IPS-18c (cell line): ENCODE measurements at regions not wholly inside any gene's neighbourhood (a gene's known extent, or its start where the extent isn't known, plus 50 kb on each side); places are given as distances from the start of the nearest gene placed in this dataset.
"Not testable (repeated sequence)": the region's sequence is repeated elsewhere in the genome, so short reads cannot be mapped to it uniquely, and the experiment has no call there.

Source experiments
- H3K4me3 ChIP-seq: 2 replicates; pipeline ENCODE4 v1.7.0; 2013; ENCODE audit warnings: low read depth, mild to moderate bottlenecking, low read length, moderate library complexity; ENCODE audit not compliant: insufficient read depth
- H3K9me3 ChIP-seq: one replicate; pipeline ENCODE4 v1.6.1; 2013; ENCODE audit warnings: mild to moderate bottlenecking, low read length, moderate library complexity; ENCODE audit not compliant: control insufficient read depth, insufficient read depth

GRCh38 chr4:129240816-129241215, 144.9 kb downstream of the C4orf33 start:
- no peak overlapping the region for H3K4me3 ChIP-seq

GRCh38 chr4:129246145-129246544, 150.2 kb downstream of the C4orf33 start:
- H3K9me3 ChIP-seq: no peaks in the 10 kb centered on the region
- H3K4me3 ChIP-seq: no peak overlapping the region

More at GRCh38 chr4:129240816-129241215, 144.9 kb downstream of the C4orf33 start:
- no peaks in the 10 kb centered on the region for H3K9me3 ChIP-seq

GRCh38 chr4:129246910-129247461, 151.0 kb downstream of the C4orf33 start:
- no peaks in the 10 kb centered on the region for H3K9me3 ChIP-seq
- no peak overlapping the region for H3K4me3 ChIP-seq

- no peaks in the 10 kb centered on the region for H3K9me3 ChIP-seq
- H3K4me3 ChIP-seq: no peak overlapping the region
These were observed 152.7 kb downstream of the C4orf33 start for GRCh38 chr4:129248621-129249020.

GRCh38 chr4:129254126-129254525, 158.2 kb downstream of the C4orf33 start:
- no peak overlapping the region for H3K4me3 ChIP-seq
- no peaks in the 10 kb centered on the region for H3K9me3 ChIP-seq

- no peaks in the 10 kb centered on the region for H3K9me3 ChIP-seq
These were observed 158.6 kb downstream of the C4orf33 start for GRCh38 chr4:129254526-129254925.

GRCh38 chr4:129261584-129261983, 165.6 kb downstream of the C4orf33 start:
- H3K9me3 ChIP-seq: no peaks in the 10 kb centered on the region
- H3K4me3 ChIP-seq: no peak overlapping the region

More at GRCh38 chr4:129254526-129254925, 158.6 kb downstream of the C4orf33 start:
- H3K4me3 ChIP-seq: no peak overlapping the region

- no peaks in the 10 kb centered on the region for H3K9me3 ChIP-seq
- no peak overlapping the region for H3K4me3 ChIP-seq
These were observed 168.2 kb downstream of the C4orf33 start for GRCh38 chr4:129264008-129264657.

- H3K9me3 ChIP-seq: no peaks in the 10 kb centered on the region
- H3K4me3 ChIP-seq: no peak overlapping the region
These were observed 182.9 kb downstream of the C4orf33 start for GRCh38 chr4:129278868-129279267.

GRCh38 chr4:129282293-129282692, 186.3 kb downstream of the C4orf33 start:
- no peak overlapping the region for H3K4me3 ChIP-seq
- no peaks in the 10 kb centered on the region for H3K9me3 ChIP-seq

- H3K4me3 ChIP-seq, H3K9me3 ChIP-seq: not testable (repeated sequence)
These were observed 196.2 kb downstream of the C4orf33 start for GRCh38 chr4:129292194-129292593.

GRCh38 chr4:129314781-129315180, 218.8 kb downstream of the C4orf33 start:
- Histone ChIP-seq H3K4me3 (no peak overlapping the region), H3K9me3 (no peaks in the 10 kb centered on the region)

GRCh38 chr4:129322920-129323319, 227.0 kb downstream of the C4orf33 start:
- no peak overlapping the region for H3K4me3 ChIP-seq
- no peaks in the 10 kb centered on the region for H3K9me3 ChIP-seq

- Histone ChIP-seq H3K9me3 (no peaks in the 10 kb centered on the region), H3K4me3 (no peak overlapping the region)
These were observed 227.7 kb downstream of the C4orf33 start for GRCh38 chr4:129323658-129324057.

- peaks cover 4% of the 10 kb centered on the region for H3K9me3 ChIP-seq
- H3K4me3 ChIP-seq: no peak overlapping the region
These were observed 230.9 kb downstream of the C4orf33 start for GRCh38 chr4:129326571-129327460.

- peaks cover 4% of the 10 kb centered on the region for H3K9me3 ChIP-seq
These were observed 231.7 kb downstream of the C4orf33 start for GRCh38 chr4:129327637-129328036.

GRCh38 chr4:129328162-129328561, 232.2 kb downstream of the C4orf33 start:
- Histone ChIP-seq H3K4me3 (no peak overlapping the region), H3K9me3 (peaks cover 4% of the 10 kb centered on the region)

More at GRCh38 chr4:129327637-129328036, 231.7 kb downstream of the C4orf33 start:
- no peak overlapping the region for H3K4me3 ChIP-seq

GRCh38 chr4:129334136-129334535, 238.2 kb downstream of the C4orf33 start:
- H3K9me3 ChIP-seq: peaks cover 4% of the 10 kb centered on the region
- no peak overlapping the region for H3K4me3 ChIP-seq
